ENCODE measurements at regions not wholly inside any gene's neighbourhood (a gene's known extent, or its start where the extent isn't known, plus 50 kb on each side); places are given as distances from the start of the nearest gene placed in this dataset.

DNA sequence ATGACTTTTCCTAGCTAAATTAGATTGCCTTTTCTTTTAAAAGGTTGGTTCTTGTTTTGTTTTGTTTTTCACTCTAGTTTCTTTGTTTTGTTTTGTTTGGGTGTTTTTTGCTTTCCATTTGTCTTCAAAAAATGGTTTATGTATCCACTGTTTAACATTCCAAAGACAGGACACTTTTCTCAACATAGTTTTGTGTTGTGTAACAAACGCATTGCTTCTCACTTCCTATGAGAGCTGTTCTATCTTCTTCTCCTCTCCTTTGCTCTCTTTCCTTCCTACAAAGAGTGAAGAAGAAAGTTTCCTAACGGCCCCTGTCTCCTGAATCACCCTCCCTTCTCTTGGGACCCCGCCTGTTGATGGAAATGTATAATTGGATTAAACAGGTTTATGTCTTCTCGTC, 539.7 kb downstream of the ACTL7B start:
- no peak for DNase-seq
- TF ChIP-seq, protein P1, sequence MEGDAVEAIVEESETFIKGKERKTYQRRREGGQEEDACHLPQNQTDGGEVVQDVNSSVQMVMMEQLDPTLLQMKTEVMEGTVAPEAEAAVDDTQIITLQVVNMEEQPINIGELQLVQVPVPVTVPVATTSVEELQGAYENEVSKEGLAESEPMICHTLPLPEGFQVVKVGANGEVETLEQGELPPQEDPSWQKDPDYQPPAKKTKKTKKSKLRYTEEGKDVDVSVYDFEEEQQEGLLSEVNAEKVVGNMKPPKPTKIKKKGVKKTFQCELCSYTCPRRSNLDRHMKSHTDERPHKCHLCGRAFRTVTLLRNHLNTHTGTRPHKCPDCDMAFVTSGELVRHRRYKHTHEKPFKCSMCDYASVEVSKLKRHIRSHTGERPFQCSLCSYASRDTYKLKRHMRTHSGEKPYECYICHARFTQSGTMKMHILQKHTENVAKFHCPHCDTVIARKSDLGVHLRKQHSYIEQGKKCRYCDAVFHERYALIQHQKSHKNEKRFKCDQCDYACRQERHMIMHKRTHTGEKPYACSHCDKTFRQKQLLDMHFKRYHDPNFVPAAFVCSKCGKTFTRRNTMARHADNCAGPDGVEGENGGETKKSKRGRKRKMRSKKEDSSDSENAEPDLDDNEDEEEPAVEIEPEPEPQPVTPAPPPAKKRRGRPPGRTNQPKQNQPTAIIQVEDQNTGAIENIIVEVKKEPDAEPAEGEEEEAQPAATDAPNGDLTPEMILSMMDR (IDR thresholded peaks at IDR 0.05) = no peak
- TF ChIP-seq POLR2A (IDR thresholded peaks at IDR 0.05) (no peak), EP300 (IDR thresholded peaks at IDR 0.05) (no peak)
- Histone ChIP-seq H3K36me3 (no peaks in the 10 kb centered on the region), H3K4me1 (ENCODE audit: insufficient read depth) (no peaks in the 10 kb centered on the region), H3K4me3 (no peak overlapping the region), H3K9me3 (no peaks in the 10 kb centered on the region), H3K27ac (no peak overlapping the region), H3K27me3 (no peaks in the 10 kb centered on the region)
- WGBS, 3 donors = 26 to 41% (median 28%) methylated on average over 4 of the region's 4 CpGs
- intact Hi-C loops (cut with DNase I) = no loop called here

GRCh38 chr9:108311745-108312144, 544.0 kb downstream of the ACTL7B start:
- Histone ChIP-seq H3K36me3 (no peaks in the 10 kb centered on the region), H3K4me1 (ENCODE audit: insufficient read depth) (no peaks in the 10 kb centered on the region), H3K27me3 (no peaks in the 10 kb centered on the region), H3K9me3 (no peaks in the 10 kb centered on the region), H3K27ac (no peak overlapping the region), H3K4me3 (no peak overlapping the region)
- intact Hi-C loops (cut with DNase I) = no loop called here
- 86 to 87% (median 87%) methylated on average over 3 of the region's 3 CpGs for WGBS, 3 donors
- TF ChIP-seq EP300 (IDR thresholded peaks at IDR 0.05) (no peak), POLR2A (IDR thresholded peaks at IDR 0.05) (no peak)
- TF ChIP-seq, protein P1 (IDR thresholded peaks at IDR 0.05) = no peak
- no peak for DNase-seq

- Histone ChIP-seq H3K27me3 (no peaks in the 10 kb centered on the region), H3K36me3 (no peaks in the 10 kb centered on the region), H3K4me1 (ENCODE audit: insufficient read depth) (no peaks in the 10 kb centered on the region), H3K4me3 (no peak overlapping the region), H3K9me3 (no peaks in the 10 kb centered on the region), H3K27ac (no peak overlapping the region)
- no peak for DNase-seq
- intact Hi-C loops (cut with DNase I) = no loop called here
- TF ChIP-seq, protein P1 (IDR thresholded peaks at IDR 0.05) = no peak
- TF ChIP-seq POLR2A (IDR thresholded peaks at IDR 0.05) = no peak
- no peak for TF ChIP-seq EP300 (IDR thresholded peaks at IDR 0.05)
- 80 to 85% (median 80%) methylated on average over 3 of the region's 3 CpGs for WGBS, 3 donors
Observed at GRCh38 chr9:108310202-108310601, 545.6 kb downstream of the ACTL7B start.

DNA sequence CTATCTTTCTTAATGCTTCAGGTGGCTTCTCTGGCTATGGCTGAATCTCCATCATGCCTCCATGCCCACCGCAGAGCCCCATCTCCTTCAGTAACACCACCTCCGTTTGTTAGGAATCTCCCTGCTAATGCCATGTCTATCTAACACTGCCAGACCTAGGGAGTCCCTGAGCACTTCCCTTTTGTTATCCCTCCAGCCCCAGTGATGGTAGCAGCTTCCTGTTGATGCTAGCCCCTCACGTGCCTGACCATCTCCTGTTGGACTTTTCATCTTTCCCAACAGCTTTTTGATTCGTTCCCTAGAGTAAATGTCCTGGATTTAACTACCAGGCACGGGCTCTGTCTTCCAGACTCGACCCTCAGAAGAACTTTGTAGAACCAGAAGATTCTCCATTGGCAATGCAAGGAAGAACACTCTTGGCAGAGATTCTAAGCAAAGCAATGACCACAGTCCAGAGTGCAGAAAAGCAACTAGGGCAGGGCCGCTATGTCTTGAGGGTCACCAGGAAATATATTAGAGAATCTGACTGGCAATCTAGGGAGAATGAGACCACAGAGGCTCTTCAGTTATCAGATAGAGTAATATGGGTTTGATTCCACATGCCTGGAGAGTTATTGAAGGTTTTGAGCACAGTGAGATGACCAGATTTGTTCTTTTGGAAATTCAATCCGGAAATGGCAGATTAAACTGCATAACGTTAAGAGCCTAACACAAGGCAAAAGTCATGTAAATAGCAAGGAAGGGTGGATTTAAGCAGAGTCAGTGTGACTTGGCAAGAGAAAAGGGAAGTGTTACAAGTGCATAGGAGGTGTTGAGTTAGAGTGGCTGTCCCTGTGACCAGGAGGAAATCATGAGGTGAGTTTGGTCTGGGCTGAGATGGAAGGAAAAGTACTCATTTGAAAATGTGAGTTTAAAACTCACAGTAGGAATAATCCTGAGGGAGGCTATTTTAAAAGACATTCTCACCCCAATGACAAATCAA, 555.2 kb downstream of the ACTL7B start:
- no peak overlapping the region for H3K27ac ChIP-seq
- intact Hi-C loops (cut with DNase I) = no loop called here
- DNase-seq = no peak
- no peaks in the 10 kb centered on the region for H3K27me3 ChIP-seq
- no peaks in the 10 kb centered on the region for H3K36me3 ChIP-seq
- TF ChIP-seq, protein P1 (IDR thresholded peaks at IDR 0.05) = no peak
- TF ChIP-seq EP300 (IDR thresholded peaks at IDR 0.05) (no peak), POLR2A (IDR thresholded peaks at IDR 0.05) (no peak)
- no peaks in the 10 kb centered on the region for H3K4me1 ChIP-seq (ENCODE audit: insufficient read depth)
- H3K4me3 ChIP-seq = no peak overlapping the region
- no peaks in the 10 kb centered on the region for H3K9me3 ChIP-seq
- 83 to 85% (median 84%) methylated on average over 9 of the region's 9 CpGs for WGBS, 3 donors
